NCI-H2196 (cell line): ENCODE measurements at regions not wholly inside any gene's neighbourhood (a gene's known extent, or its start where the extent isn't known, plus 50 kb on each side); places are given as distances from the start of the nearest gene placed in this dataset.

Experiments used
- DNase-seq: peaks from one replicate; lab custom pipeline; 2025; ENCODE audit not compliant: unreplicated experiment; lab: John Stamatoyannopoulos, UW

DNA sequence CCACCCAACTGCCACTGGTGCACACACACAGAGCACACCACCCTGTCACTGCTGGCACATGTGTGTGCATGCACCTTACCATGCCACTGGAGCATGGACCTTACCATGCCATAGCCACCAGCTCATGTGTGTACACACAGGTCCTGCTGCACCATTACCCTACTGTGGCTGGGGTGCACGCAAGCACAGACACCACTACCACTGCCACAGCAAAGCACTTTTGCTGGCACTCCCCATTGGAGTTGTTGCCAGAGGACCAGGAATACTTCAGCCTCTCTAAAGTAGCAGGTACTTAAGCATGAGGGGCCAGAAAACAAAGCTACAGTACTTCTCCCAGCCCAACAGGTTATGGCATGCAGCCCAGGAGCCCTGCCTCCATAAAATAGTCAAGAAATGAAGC is 404.8 kb downstream of the MBD2 start:
- DNase-seq: no peak

DNA sequence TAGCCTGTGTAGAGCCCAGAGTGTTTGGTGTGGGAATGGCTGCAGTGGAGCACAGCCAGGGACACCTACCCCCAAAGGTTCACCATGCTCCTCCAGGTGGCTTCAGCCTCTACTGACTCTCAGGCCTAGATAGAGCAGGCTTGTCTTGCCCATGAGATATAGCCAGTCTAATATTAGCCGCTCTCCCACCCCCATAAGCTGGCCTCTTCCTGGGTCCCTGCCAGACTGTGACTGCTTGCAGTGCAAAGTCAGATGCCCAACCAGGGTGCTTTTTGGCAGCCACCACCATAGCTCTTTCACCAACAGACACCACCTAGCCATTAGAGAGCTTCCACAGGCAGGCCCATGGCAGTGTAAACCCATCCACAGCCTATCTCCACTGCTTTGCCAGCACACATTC is 405.3 kb downstream of the MBD2 start:
- DNase-seq: no peak

DNA sequence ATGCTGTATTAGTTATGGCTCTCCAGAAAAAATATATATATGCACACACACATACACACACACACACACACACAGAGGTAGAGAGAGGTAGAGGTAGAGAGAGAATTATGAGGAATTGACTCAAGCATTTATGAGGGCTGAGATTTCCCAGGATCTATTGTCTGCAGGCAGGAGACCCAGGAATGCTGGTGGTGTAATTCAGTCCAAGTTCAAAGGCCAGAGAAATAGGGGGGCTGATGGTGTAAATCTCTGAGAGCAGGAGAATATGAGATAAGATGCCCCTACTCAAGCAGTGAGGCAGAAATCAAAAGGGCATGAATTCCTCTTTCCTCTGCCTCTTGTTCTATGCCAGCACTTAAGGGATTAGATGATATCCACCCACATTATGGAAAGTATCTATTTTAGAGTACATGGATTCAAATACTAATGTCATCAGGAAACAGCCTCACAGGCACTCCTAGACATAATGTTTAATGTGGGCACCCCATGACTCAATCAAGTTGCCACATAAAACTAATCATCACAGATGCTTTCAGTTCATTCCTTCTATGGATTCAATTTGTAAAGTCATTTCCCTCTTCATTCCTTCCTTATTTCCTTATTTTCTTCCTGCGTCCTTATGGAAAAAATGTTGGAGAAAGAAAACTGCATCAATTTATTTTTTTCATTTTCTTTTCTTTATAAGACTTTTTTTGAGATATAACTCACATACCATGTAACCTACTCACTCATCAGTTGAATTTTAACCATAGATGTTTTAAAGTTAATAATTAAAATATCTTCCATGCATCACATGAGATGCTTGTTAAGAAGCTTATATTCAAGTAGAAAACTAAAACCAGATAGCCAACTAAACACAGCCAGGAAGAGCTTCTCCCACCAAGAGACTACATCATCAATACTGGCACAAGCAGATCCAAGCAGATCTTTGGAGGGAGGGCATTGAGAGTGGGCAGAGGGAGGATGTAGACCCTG is 406.2 kb downstream of the MBD2 start:
- no peak for DNase-seq

DNA sequence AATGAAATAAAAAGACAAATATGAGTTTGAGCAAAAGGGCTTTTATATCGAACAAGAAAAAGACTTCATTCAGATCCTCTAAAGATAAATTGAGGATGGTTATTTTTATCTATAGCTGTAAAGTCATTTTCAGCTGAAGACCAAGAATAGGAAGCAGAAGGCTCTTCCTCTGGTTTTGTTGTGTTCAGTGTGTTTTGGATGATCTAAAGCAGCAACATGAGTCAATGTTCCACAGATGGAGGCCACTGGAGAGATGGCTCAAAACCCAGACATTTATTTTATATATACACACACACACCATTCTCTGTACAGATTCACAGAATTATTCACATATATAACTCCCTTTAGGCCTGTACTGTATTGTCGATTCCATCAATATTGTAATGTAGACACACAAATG is 424.3 kb downstream of the MBD2 start:
- no peak for DNase-seq

DNA sequence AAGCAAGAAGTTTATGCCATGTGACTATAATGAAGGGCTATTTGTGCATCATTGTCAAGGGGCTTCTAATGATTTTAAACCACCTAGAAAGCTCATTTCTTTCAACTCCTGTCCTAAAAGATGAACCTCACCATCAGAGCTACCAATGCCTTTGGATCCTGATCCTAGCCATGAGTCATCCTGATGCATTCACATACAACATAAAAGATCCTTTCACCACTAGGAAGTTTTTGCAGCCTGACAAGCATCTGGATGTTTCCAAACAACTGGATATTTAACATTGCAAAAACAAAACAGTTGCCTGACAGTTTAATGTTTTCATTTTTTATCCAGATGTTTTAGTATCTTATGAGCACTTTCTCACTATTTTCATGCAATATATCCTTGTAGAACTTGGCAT is 425.3 kb downstream of the MBD2 start:
- no peak for DNase-seq

DNA sequence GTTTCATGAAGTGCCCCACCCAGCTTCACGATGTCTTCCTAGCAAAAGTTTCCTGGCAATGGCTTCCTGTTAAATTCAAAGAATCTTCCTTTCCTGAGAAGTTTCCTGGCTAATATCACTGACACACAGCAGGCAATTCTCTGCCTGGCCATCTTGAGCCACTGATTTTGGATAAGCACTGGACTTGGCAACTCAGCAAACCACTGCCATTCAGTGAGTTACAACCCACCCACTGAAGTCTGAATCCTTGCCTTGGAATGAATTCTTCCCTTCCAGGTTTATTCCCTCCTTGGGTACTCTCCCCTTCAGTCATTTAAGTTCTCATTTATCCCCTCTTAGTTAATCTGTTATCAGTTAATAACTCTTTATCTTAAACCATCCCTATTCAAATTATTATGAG is 426.0 kb downstream of the MBD2 start:
- DNase-seq: no peak

DNA sequence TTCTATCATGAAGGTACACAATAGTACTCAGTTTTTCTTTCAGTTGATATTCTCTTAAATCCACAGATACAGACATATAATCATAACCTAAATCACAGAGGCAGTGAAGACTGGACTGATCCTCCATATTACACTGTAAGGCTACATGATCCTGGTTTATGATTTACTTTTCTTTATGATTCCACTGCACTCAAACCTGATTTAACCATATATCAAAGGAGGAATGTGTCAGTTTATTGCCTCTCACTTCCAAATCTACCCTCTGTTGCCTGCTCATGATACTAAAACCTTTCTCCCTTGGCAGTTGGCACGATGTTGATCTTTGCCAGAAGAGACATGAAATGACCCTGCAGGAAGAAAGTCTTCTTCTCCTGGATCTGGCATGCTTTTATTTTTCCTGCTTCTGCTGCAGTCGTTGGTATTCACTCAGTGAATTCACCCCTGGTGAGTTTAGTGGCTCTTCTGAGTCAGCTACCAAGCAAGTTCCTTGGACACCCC is 426.4 kb downstream of the MBD2 start:
- DNase-seq: no peak

DNA sequence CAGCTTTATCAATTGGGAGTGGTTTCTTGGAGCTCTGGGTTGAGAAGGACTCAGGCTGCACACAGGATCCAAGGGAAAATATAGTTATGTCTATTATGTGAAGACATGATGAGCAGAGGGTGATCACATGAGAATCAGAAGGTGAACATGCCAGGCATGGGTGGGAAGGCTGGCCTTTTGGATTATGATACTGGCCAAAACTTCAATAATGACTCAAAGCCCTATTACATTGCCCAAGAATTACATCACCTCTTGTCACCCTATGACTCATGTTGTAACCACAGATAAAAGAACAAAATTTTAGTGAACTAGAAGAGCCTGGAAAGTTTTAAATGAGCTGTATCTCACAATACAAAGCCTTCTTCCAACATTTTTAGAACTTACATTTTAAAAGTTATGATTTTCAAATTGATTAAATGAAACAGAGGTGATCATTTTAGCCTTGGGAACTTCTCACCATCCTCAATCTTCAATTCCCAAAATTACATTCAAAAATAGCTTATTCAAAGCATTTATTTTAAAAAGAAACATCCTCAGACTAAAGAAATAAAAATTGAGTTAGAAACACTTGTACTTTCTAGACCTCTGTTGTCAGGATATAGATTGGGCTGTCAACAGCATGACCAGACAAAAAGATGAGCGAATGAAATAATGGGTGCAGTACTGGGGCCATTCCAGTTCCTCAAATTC is 428.3 kb downstream of the MBD2 start:
- DNase-seq: no peak

DNA sequence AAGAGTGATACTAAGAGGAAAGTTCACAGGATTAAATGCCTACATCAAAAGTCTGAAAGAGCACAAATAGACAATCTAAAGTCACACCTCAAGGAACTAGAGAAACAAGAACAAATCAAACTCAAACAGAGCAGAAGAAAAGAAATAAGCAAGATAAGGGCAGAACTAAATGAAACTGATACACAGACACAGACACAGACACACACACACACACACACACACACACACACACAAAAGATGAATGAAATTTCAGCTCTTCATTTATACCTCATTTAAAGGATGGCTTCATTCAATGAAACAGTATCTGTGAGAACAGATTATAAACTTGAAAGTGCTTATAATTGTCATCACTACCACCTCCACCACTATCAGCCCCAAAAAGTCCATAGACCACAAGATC is 428.9 kb downstream of the MBD2 start:
- DNase-seq: no peak

DNA sequence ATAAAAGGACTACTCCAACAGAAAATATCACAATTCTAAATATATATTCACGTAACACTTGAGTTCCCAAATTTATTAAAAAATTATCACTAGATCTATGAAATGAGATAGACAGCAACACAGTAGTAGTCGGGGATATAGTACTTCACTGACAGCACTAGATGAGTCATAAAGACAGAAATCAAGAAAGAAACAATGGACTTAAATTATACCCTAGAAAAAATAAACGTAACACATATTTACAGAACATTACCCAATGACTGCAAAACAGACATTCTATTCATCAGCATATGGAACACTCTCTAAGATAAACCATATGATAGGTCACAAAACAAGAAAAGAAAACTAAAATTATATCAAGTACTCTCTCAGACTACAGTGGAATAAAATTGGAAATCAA is 429.4 kb downstream of the MBD2 start:
- DNase-seq: no peak

DNA sequence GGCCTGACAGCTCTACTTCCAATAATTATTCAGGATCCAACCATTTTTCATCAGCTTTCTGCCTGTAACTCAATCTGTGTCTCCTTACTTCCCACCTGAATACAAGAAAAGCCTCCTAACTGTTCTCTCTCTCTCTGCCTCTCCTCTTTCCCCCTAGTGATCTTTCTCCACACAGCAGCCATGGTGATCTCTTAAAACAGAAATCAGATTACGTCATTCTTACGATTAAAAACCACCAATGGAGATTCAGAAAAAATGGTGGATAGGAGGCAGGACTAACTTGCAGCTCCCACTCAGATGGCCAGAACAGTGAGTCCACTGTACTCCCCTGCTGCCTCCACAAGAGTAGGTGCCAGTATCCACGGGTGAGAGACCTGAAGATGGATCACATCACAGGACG is 431.7 kb downstream of the MBD2 start:
- no peak for DNase-seq

DNA sequence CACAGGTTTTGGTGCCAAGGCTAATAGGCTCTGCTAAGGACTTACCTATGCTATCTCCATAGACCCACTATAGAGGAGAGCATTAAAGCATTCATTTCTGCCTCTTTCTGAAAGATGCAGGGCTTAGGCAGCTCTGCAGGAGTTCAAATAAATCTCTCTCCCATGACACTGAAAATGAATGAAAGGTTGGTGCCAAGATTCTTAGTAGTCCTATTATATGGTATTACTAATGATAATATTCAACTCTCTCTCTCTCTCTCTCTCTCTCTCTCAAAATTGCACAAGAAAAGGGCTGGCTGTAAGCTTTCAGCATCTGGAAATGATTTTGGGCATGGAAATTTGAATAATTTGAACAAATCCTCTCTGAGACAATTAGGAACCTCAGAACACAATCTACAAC is 433.7 kb downstream of the MBD2 start:
- DNase-seq: no peak

DNA sequence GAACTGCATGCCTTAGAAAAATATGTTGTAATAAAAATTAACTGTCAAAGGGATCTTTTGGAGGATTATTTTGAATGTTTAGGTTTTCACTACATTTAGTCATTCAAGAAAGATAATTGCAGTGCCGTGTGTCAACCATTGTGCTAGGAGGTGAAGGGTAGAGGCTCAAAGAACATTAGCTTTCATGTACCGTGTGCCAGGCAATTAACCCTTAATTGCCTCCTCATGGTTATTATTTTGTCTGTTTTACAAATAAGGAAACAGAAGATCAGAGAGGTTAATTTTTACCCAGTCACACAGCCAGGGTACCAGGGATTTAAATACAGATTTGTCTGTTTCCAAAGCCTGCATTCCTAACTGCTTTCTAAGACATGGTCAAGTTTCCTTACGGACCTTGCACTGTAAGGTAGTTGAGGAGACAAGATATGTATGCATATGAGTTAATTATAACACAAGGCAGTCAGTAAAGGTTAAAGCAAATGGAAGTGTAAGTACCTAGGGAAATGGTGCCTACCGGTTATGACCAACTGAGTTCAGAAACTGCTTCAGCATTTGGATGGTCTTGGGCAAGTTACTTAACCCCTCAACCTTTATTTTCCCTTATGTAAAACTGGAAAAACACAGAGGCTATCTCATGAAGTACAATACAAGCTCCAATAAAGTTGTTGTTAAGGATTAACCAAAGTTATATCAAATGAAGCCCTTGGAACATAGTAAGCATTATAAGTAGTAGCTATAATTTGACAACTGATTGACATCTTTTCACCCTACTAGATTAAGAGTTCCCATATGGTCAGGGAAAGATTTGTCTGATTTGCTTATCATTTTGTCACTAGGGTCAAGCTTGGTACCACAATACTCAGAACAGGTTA is 434.9 kb downstream of the MBD2 start:
- DNase-seq: no peak

DNA sequence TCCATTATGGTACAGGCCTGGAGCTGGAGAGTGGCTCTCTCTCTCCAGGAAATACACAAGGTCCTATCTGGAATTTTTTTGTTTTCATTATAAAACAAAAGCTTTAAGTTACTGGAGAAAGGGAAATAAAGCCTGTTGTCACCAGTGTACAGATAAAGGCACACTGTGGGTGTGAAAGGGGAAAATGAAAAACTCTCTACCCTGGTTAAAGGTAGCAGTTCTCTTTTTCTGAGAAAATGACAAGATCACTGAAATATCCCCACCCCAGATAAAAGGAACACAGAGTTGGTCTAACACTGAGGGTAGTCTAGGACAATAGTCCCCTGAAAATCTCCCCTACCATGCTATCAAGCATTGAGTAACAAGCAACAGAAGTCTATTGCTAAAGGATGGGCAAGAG is 438.7 kb downstream of the MBD2 start:
- no peak for DNase-seq

DNA sequence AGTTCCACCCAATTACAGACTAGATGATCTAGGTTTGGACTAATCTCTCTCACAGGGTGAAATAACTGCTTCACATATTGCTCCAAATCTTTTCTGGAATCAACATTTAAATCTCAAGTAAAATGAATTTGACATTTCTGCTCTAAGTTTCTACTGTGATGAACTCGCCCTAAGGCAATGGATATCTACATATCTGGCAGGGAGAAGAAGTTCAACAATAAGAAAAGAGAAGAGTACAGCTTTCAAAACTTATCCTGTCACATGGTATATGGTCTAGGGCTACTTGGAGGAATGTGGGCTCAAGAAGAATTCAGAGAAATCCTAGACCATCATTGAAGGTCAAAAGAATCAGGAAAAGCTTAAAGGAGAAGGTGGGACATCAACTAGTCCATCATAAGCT is 440.2 kb downstream of the MBD2 start:
- no peak for DNase-seq

DNA sequence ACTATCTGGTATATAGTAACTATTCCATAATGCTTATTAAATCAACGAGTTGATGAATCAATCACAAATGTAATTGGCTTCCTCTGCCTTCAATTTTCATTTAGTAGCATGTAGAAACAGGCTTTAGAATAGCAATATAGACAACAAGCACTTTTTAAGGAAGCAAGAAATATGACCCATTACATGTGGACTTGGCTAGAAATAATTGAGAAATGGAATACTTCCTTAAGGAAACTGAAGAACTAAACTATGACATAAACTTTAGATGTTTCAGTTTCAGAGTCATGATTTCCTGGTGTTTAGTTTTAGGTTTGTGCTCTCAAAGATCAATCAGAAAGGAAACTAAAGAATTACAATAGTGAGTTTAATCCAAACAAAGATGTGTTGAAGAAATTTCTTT is 443.8 kb downstream of the MBD2 start:
- no peak for DNase-seq

DNA sequence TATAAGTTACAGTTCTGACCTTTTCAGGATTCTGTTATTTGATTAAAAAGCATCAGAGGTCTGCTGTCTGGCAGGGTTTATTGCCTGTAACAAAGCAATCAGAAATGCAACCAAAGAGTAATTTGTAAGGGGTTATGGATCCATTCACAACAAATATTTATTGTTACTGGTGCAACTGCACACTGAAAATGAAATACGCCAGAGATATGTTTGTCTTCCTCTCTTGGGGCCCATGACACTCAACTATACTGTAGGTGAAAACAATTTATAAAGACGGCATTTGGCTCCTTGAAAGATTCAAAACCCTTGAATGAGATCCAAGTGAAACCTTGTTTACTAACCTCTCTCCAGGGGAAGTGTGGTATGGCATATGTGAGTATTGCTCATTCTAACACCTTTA is 452.2 kb downstream of the MBD2 start:
- no peak for DNase-seq

DNA sequence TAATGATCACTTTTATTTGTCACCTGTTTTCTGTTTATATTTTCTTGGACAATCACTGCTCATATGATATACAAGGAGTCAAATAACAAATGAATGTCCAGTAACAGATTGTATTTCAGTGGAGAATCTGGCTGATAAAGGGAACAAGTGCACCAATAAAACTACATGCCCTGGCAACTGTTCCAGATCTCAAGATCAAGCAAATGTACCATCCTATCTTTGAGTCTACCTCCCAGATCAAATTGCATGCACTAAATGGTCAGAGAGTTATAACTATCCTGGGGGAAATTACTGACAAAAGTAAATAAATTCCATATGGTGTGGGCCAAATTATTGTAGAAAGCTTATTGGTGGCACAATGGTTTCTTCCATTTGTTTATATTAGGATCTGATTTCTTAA is 452.8 kb downstream of the MBD2 start:
- DNase-seq: no peak

DNA sequence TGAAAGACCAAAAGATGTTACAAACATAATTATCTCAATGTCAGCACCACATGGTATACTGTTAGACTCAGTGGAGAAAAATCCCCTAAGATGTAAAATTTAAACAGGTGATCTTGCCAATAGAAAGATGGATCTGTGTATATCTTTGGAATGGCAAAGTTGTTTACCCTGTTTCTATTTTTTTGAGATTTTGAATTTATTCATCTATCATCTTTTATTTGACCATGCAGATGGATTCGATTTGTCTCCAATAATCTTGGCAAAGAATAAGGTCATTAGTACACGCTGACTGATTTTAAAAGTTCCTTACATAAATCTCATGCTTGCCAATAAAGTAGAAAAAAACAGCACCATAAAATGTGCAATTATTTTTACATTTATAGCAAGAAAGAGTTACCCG is 459.3 kb downstream of the MBD2 start:
- no peak for DNase-seq

DNA sequence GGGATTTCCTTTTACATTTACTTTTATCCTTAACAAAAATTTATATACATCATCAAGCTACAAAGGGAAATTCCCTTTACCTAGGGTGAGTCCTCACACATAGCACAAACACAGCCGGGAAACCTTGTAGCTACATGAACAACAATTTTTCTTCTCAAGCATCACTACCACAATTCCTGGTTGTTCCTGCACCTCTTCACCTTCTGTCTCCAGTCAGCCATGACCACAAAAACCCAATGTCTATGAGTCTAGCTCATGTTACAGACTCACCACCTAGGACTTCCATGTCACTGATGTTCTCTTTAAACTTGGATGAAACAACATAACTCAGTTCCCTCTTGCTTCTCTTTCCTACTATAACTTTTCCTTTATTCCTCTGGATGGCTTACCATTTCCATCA is 460.4 kb downstream of the MBD2 start:
- DNase-seq: no peak

DNA sequence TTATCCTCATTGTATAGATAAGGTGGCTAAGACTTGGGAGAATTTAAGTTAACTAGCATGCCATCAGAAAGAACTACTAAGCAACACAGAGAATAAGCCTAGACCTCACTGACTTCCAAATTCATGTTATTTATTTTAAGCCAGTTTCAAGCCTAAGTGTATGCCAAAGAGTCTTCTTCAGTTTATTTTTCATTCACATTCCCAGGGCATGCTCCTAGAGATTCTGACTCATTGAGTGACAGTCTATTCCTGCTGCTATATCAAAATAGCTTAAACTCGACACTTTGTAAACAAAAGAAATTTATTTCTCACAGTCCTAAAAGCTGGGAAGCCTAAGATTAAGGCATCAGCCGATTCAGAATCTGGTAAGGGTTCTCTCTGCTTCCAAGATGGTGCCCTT is 467.1 kb downstream of the MBD2 start:
- DNase-seq: no peak
